HEK293 (cell line): ENCODE measurements at regions not wholly inside any gene's neighbourhood (a gene's known extent, or its start where the extent isn't known, plus 50 kb on each side); places are given as distances from the start of the nearest gene placed in this dataset.

Experiments used
- CTCF ChIA-PET: fragments of 350-600 bp; formaldehyde crosslinking; extraction: SDS; loops from one replicate; lab custom pipeline; 2021; ENCODE audit warnings: antibody characterized with exemption; lab: Yijun Ruan, JAX
- POLR2A ChIA-PET: fragments of 300-600 bp; formaldehyde crosslinking; extraction: SDS; loops from one replicate; lab custom pipeline; 2020; ENCODE audit warnings: antibody characterized with exemption, inconsistent platforms; lab: Yijun Ruan, JAX
- H3K27ac ChIP-seq: fragments of 200-500 bp; sonication (Bioruptor generic); 2 replicates; pipeline ENCODE4 v1.5.1; 2014; ENCODE audit warnings: low read depth, low read length, control low read depth, inconsistent platforms; ENCODE audit errors: extremely low read depth
- H3K36me3 ChIP-seq, 2 experiments: fragments of 200-500 bp in 1 of 2; sonication (Bioruptor generic) in 1 of 2; 1 replicate in 1 of 2; 2 replicates in 1 of 2; pipeline ENCODE4 v1.5.1; 2014 to 2017; ENCODE audit warnings: inconsistent platforms in 2 of 2, low read length in 2 of 2; ENCODE audit not compliant: control insufficient read depth in 2 of 2, insufficient read depth in 1 of 2
- H3K4me1 ChIP-seq: fragments of 200-500 bp; sonication (Bioruptor generic); 2 replicates; pipeline ENCODE4 v1.5.1; 2014; ENCODE audit warnings: mild to moderate bottlenecking, low read length, inconsistent platforms; ENCODE audit not compliant: control insufficient read depth, insufficient read depth
- H3K4me3 ChIP-seq: 2 replicates; pipeline ENCODE4 v1.5.1; 2011; ENCODE audit warnings: low read depth, mild to moderate bottlenecking, control low read depth, low read length, moderate library complexity
- H3K9me3 ChIP-seq: fragments of 200-500 bp; sonication (Bioruptor generic); 2 replicates; pipeline ENCODE4 v1.5.1; 2014; ENCODE audit warnings: low read depth, low read length, inconsistent platforms; ENCODE audit not compliant: control insufficient read depth, insufficient read depth
- KLF16 ChIP-seq: fragments of 450-650 bp; formaldehyde crosslinking; IDR thresholded peaks from 2 replicates; pipeline ENCODE4 v1.5.1; 2017; ENCODE audit warnings: missing biosample characterization, missing genetic modification characterization
- ZBTB1 ChIP-seq: fragments of 450-650 bp; formaldehyde crosslinking; IDR thresholded peaks from 2 replicates; pipeline ENCODE4 v1.5.1; 2016; ENCODE audit warnings: missing biosample characterization, missing genetic modification characterization
- ZBTB7A ChIP-seq: fragments of 450-650 bp; formaldehyde crosslinking; IDR thresholded peaks from 2 replicates; pipeline ENCODE4 v1.5.1; 2016; ENCODE audit warnings: low read depth, missing biosample characterization, missing genetic modification characterization
- ZFP41 ChIP-seq: fragments of 450-650 bp; formaldehyde crosslinking; IDR thresholded peaks from 2 replicates; pipeline ENCODE4 v1.5.1; 2016; ENCODE audit warnings: missing biosample characterization, missing genetic modification characterization, borderline replicate concordance
- ZIC2 ChIP-seq: fragments of 450-650 bp; formaldehyde crosslinking; IDR thresholded peaks from 2 replicates; pipeline ENCODE4 v1.5.1; 2016; ENCODE audit warnings: missing biosample characterization, missing genetic modification characterization
- ZNF404 ChIP-seq: fragments of 450-650 bp; formaldehyde crosslinking; IDR thresholded peaks from 2 replicates; pipeline ENCODE4 v1.5.1; 2017; ENCODE audit warnings: missing biosample characterization, missing genetic modification characterization
- ZNF426 ChIP-seq: fragments of 450-650 bp; formaldehyde crosslinking; IDR thresholded peaks from 2 replicates; pipeline ENCODE4 v1.5.1; 2017; ENCODE audit warnings: missing biosample characterization, missing genetic modification characterization, mild to moderate bottlenecking, inconsistent platforms, moderate library complexity
- ZNF48 ChIP-seq: fragments of 450-650 bp; formaldehyde crosslinking; IDR thresholded peaks from 2 replicates; pipeline ENCODE4 v1.5.1; 2016; ENCODE audit warnings: missing biosample characterization, missing genetic modification characterization
- ZNF621 ChIP-seq: fragments of 450-650 bp; formaldehyde crosslinking; IDR thresholded peaks from 2 replicates; pipeline ENCODE4 v1.5.1; 2017; ENCODE audit warnings: missing biosample characterization, missing genetic modification characterization
- ZNF624 ChIP-seq: fragments of 450-650 bp; formaldehyde crosslinking; IDR thresholded peaks from 2 replicates; pipeline ENCODE4 v1.5.1; 2017; ENCODE audit warnings: missing biosample characterization, missing genetic modification characterization
- ZNF654 ChIP-seq: fragments of 450-650 bp; formaldehyde crosslinking; IDR thresholded peaks from 2 replicates; pipeline ENCODE4 v1.5.1; 2016; ENCODE audit warnings: low read depth, missing biosample characterization, missing genetic modification characterization
- ZNF704 ChIP-seq: fragments of 450-650 bp; formaldehyde crosslinking; IDR thresholded peaks from 2 replicates; pipeline ENCODE4 v1.5.1; 2016; ENCODE audit warnings: missing biosample characterization, missing genetic modification characterization
- ZNF747 ChIP-seq: fragments of 450-650 bp; formaldehyde crosslinking; IDR thresholded peaks from 2 replicates; pipeline ENCODE4 v1.5.1; 2016; ENCODE audit warnings: missing biosample characterization, missing genetic modification characterization
- ZNF792 ChIP-seq: fragments of 450-650 bp; formaldehyde crosslinking; IDR thresholded peaks from 2 replicates; pipeline ENCODE4 v1.5.1; 2016; ENCODE audit warnings: missing biosample characterization, missing genetic modification characterization
- TF ChIP-seq, protein P1 (sequence below): fragments of 450-650 bp; formaldehyde crosslinking; IDR thresholded peaks from 2 replicates; pipeline ENCODE4 v1.5.1; 2016; ENCODE audit warnings: missing biosample characterization, missing genetic modification characterization
- TF ChIP-seq, protein P2 (sequence below): fragments of 450-650 bp; IDR thresholded peaks from 2 replicates; pipeline ENCODE4 v1.5.1; 2018; ENCODE audit warnings: missing biosample characterization, mild to moderate bottlenecking, missing genetic modification characterization

GRCh38 chr14:22400655-22401259, 188.3 kb downstream of the DAD1 start:
- Histone ChIP-seq H3K9me3 (no peaks in the 10 kb centered on the region), H3K27ac (no peak overlapping the region), H3K36me3 (no peaks in the 10 kb centered on the region), H3K4me1 (no peaks in the 10 kb centered on the region), H3K4me3 (no peak overlapping the region)
- POLR2A ChIA-PET = no interaction called here
- CTCF ChIA-PET = interaction anchor here (1.8 kb wide), 1 partner anchor 71 kb away, joined by 10 read pairs; no protein-coding TSS in a partner anchor
- TF ChIP-seq KLF16 = no peak
- TF ChIP-seq ZNF704 (tag by site-specific recombination) = no peak
- no peak for TF ChIP-seq ZFP41 (tag by site-specific recombination)
- no peak for TF ChIP-seq ZNF654
- peak; percentile 62 for TF ChIP-seq ZIC2
- no peak for TF ChIP-seq ZNF747
- no peak for TF ChIP-seq ZNF48

GRCh38 chr14:22399776-22400175, 189.2 kb downstream of the DAD1 start:
- POLR2A ChIA-PET = no interaction called here

GRCh38 chr14:22397221-22397737, 191.7 kb downstream of the DAD1 start:
- no peaks in the 10 kb centered on the region for H3K36me3 ChIP-seq
- CTCF ChIA-PET = interaction anchor here (0.7 to 9.6 kb wide), 6 partner anchors 9 to 160 kb away, joined by 3 to 209 read pairs (median 4); no protein-coding TSS in a partner anchor
- H3K27ac ChIP-seq = no peak overlapping the region
- POLR2A ChIA-PET = no interaction called here
- no peak overlapping the region for H3K4me3 ChIP-seq
- TF ChIP-seq, protein P1, sequence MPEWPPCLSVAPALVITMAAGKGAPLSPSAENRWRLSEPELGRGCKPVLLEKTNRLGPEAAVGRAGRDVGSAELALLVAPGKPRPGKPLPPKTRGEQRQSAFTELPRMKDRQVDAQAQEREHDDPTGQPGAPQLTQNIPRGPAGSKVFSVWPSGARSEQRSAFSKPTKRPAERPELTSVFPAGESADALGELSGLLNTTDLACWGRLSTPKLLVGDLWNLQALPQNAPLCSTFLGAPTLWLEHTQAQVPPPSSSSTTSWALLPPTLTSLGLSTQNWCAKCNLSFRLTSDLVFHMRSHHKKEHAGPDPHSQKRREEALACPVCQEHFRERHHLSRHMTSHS = no peak
- TF ChIP-seq ZNF792 (tag by site-specific recombination) (no peak), ZNF621 (tag by site-specific recombination) (no peak)
- no peaks in the 10 kb centered on the region for H3K4me1 ChIP-seq
- no peaks in the 10 kb centered on the region for H3K9me3 ChIP-seq

More at GRCh38 chr14:22399776-22400175, 189.2 kb downstream of the DAD1 start:
- no peak for TF ChIP-seq ZNF426
- TF ChIP-seq ZBTB7A (tag by site-specific recombination) = no peak
- no peak for TF ChIP-seq ZNF404 (tag by site-specific recombination)
- no peak for TF ChIP-seq ZNF624 (tag by site-specific recombination)
- TF ChIP-seq, protein P2, sequence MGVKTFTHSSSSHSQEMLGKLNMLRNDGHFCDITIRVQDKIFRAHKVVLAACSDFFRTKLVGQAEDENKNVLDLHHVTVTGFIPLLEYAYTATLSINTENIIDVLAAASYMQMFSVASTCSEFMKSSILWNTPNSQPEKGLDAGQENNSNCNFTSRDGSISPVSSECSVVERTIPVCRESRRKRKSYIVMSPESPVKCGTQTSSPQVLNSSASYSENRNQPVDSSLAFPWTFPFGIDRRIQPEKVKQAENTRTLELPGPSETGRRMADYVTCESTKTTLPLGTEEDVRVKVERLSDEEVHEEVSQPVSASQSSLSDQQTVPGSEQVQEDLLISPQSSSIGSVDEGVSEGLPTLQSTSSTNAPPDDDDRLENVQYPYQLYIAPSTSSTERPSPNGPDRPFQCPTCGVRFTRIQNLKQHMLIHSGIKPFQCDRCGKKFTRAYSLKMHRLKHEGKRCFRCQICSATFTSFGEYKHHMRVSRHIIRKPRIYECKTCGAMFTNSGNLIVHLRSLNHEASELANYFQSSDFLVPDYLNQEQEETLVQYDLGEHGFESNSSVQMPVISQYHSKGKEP (tag by site-specific recombination) = no peak
- no peak for TF ChIP-seq ZBTB1
- Histone ChIP-seq H3K36me3 (no peaks in the 10 kb centered on the region), H3K27ac (no peak overlapping the region), H3K4me3 (no peak overlapping the region), H3K9me3 (no peaks in the 10 kb centered on the region), H3K4me1 (no peaks in the 10 kb centered on the region)
- CTCF ChIA-PET = interaction anchor here (0.6 to 2.5 kb wide), 3 partner anchors 9 to 115 kb away, joined by 3 to 10 read pairs (median 3); no protein-coding TSS in a partner anchor
